Stimulated activated CD4-positive, alpha-beta T cell treated with anti-CD3 and anti-CD28 coated beads, TNF-alpha, amount 100 ng/mL, for 48 hours (primary cell): ENCODE measurements at regions not wholly inside any gene's neighbourhood (a gene's known extent, or its start where the extent isn't known, plus 50 kb on each side); places are given as distances from the start of the nearest gene placed in this dataset.

ENCODE experiments used
- DNase-seq, 3 donors: peaks; one replicate each; pipeline ENCODE4 v3.0.0-alpha.2; 2020; ENCODE audit warnings: low read depth in 3 of 3

DNA sequence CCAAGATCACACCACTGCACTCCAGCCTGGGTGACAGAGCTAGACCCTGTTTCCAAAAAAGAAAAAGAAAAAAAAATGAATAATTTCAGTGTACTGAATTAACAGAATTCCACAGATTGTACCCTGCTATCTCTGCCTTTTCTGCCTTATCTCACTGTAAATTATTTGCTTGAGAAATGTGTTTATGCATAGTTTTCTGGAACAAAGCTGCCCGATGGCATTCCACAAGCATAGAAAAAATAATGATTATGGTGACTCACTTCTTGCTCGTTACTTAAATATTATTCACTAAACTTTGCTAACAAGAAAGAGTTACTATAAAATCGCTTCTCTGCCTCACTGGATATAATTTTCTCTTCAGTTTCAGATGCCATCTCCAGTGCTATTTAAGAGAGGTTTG is 88.7 kb upstream of the FAM169A start:
- DNase-seq: no peak

DNA sequence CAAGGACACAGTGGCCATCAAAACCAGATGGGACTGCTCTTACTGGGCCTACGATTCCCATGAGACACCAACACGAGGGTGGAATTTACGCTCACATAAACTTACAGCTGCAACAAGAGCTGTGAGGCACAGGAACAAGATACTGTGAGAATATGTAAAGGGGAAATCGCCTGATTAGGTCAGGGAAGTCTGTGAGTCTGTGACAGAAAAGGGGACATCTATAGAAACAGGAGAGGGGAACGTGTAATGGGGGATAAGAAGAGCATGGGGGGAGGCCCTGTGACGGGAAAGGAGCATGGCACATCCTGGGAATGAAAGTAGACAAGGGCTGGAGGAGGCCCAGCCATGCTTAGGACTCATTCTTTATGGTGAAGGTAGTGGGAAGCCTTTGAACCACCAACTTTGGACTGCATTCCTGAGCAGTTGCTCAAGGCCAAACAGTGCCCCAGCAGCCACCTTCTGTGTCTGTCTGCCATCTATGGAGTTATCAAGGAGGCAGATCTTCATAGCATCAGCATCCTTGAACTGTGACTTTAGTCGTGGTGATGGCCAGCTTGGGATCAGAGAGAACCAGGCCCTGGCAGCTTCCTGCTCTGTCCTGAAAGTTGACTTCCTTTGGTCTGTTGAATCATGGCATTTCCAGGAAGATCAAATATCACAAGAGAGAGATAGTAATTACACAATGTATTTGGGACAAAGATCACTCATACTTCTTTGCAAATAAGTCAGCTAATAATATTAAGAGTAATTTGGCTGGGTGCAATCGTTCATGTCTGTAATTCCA is 87.9 kb upstream of the FAM169A start:
- no peak for DNase-seq

- DNase-seq: no peak
Observed at GRCh38 chr5:74953554-74953936, 87.4 kb upstream of the FAM169A start.

- DNase-seq: no peak
Observed at GRCh38 chr5:74952406-74952805, 86.2 kb upstream of the FAM169A start.

- DNase-seq: no peak
Observed at GRCh38 chr5:74951865-74952264, 85.7 kb upstream of the FAM169A start.

GRCh38 chr5:74950836-74951515 is 84.8 kb upstream of the FAM169A start:
- no peak for DNase-seq

GRCh38 chr5:74949976-74950375 is 83.8 kb upstream of the FAM169A start:
- no peak for DNase-seq

- no peak for DNase-seq
Observed at GRCh38 chr5:74948031-74948546, 81.9 kb upstream of the FAM169A start.

- no peak for DNase-seq
Observed at GRCh38 chr5:74946471-74946870, 80.3 kb upstream of the FAM169A start.

GRCh38 chr5:74945561-74946165 is 79.5 kb upstream of the FAM169A start:
- DNase-seq: peak in 1 of 3 donors; percentile 10

GRCh38 chr5:74943905-74944304 is 77.7 kb upstream of the FAM169A start:
- DNase-seq: no peak

DNA sequence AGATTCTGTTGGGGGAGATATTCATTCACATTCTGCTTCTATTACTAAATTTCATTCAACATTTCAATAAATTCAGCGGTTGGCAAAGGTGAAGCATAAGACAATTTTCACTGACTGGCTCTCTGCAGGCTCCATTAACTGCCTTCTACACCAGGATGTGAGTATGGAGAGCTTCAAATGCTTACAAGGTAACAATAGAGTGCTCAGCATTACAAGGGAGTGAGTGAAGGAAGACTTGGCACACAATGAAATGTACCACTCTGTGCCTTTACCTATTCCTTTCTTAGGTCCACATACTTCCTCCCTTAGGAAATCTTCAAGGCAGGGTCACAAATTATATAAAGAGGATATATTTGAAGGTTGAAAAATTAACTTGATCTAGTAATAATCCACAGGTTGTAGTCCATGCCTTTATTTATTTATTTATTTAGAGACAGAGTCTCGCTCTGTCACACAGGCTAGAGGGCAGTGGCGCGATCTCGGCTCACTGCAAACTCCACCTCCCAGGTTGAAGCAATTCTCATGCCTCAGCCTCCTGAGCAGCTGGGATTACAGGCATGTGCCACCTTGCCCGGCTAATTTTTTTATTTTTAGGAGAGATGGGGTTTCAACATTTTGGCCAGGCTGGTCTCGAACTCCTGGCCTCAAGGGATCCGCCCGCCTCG is 76.6 kb upstream of the FAM169A start:
- no peak for DNase-seq

DNA sequence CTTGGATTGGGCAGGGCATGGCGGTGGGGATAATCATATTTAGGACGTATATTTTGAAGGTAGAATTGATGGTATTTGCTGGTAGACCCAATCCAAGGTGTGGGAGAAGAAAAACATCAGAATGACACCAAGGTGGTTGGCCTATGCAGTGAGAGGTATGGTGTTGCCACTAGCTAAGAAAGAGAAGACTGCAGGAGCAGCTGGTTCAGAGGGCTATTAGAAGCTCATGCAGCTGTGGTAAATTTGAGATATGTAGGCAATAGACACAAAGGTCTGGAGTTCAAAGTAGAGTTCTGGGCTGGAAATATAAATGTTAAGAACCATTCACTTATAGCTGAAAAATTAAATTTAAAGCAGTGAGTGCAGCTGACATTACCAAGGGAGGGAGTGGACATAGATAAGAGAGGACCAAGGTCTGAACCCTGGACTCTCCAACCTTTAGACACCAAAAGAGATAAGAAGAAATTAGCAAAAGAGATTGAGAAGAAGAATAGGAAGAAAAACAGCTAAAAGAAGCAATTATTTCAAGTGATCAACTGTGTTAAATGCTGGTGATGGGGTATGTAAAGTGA is 74.7 kb upstream of the FAM169A start:
- no peak for DNase-seq

DNA sequence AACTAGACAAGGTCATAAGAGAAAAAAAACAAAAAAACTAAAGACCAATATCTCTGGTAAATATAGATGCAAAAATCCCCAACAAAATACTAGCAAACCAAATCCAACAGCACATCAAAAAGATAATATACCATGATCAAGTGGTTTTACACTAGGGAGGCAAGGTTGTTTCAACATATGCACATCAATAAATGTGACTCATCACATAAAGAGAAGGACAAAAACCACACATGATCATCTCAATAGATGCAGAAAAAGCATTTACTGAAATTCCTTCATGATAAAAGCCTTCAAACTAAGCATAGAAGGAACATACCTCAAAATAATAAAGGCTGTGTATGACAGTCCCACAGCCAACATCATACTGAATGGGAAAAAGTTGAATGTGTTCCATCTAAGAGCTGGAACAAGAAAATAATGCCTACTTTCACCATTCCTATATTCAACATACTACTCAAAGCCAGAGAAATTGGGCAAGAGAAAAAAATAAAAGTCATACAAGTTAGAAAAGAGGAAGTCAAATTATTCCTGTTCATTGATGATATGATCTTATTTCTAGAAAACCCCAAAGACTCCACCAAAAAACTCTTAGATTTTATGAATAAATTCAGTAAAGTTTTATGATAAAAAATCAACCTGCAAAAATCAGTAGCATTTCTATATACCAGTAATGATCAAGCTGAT is 72.2 kb upstream of the FAM169A start:
- no peak for DNase-seq

DNA sequence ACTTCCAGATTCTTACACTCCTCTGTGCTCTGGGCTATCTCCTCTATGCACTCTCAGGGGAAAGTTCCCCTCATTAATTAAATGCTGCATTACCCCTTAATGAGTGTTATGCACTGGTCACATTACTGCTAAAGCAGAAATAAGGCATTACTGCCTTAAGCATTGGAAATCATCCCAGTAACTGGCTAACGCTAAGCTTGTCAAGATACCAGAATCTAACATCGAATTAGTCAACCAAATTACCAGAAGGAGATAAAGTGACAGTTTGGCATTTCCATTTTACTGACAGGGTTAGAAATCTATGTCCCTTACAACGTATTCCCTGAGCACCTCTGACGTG is 69.5 kb upstream of the FAM169A start:
- DNase-seq: no peak

DNA sequence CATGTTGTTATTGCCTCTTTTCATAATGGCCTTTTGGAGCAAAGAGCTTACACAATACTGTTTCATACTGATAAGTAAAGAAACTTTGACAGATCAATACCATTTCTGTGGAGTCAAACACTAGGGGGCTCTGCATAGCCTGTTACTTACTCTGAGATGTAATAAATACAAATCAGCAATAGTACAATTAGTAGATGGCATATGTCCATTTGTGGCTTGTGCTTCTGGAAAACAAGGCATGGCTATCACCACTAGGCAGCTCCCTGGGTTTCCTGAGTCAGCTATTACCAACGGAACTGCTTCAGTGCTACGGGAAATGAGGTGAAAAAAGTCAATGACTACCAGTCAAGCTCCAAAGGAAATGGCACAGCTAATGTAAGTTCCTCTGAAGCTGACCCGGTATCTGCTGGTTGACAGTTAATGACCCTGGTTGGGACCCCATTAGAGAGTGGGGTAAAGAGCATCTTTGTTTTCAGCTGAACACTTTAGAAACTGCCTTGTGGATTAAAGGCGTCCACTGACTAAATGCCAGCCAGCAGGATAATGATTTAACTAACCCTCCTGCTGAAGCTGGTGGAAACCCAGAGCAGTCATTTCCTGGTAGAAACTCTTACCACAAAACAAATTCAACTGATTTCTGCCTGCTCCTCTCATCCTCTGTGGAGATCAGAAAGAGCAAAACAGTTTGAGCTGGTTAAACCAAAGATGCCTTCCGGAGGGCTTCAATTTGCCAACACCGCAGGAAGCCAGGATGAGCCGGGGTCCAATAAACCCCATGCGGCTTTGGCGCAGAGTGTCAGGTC is 69.0 kb upstream of the FAM169A start:
- peak in 2 of 3 donors; percentile 1 to 21 for DNase-seq

GRCh38 chr5:74927336-74927735 is 61.1 kb upstream of the FAM169A start:
- no peak for DNase-seq

DNA sequence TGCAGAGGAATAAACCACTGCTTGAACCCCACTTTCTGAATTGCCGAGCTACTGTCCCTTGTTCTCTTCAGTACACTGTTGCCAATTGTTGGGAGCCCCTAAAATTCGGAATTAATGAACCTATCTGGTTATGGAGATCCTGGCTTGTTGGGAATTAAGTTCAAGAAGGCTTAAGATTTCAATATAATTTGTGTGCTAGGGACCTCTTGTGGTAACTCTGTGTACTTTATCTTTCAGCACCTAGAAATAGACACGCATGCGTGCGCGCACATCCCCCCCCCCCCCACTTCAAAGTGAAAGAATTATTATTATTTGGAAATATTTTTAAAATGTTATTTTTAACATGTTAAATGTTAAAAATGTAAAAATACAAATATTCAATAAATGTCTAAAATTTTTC is 53.3 kb upstream of the FAM169A start:
- DNase-seq: no peak

DNA sequence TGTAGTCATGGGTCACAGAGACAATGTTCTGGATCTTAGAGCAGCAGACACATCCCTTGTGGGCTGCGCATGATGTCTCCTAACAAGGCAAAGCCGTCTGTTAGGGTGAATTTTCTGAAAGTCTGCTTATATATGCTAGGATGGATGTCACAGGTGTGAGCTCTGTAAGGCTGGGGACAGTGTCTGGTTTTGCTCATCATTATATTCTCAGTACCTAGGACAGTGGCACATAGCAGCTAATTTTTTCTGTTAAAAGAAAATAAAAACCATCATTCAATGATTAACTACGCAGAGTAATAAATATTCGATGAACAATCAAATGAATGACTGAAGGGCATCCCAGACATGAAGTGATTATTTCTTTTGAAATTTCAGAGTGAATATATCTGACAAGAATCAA is 52.9 kb upstream of the FAM169A start:
- no peak for DNase-seq

DNA sequence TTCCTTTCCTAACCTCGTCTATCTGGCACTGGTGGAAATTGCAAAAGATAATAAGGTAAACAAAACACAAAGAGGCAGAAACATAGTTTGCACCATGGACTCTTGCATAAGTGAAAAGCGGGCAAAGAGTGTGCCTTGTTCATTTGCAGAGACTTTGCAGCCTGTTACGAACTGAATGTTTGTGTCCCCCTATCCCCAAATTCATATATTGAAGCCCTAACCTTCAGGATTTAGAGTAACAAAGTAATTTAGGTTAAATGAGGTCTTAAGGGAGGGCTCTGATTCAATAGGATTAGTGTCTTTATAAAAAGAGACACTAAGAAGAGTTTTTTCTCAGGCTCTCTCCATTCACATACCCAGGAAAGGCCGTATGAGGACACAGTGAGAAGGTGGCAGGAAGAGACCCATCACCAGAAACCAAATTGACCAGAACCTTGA is 52.1 kb upstream of the FAM169A start:
- DNase-seq: no peak
